ENCODE measurements at regions not wholly inside any gene's neighbourhood (a gene's known extent, or its start where the extent isn't known, plus 50 kb on each side); places are given as distances from the start of the nearest gene placed in this dataset.
"Not testable (repeated sequence)": the region's sequence is repeated elsewhere in the genome, so short reads cannot be mapped to it uniquely, and the experiment has no call there.

DNA sequence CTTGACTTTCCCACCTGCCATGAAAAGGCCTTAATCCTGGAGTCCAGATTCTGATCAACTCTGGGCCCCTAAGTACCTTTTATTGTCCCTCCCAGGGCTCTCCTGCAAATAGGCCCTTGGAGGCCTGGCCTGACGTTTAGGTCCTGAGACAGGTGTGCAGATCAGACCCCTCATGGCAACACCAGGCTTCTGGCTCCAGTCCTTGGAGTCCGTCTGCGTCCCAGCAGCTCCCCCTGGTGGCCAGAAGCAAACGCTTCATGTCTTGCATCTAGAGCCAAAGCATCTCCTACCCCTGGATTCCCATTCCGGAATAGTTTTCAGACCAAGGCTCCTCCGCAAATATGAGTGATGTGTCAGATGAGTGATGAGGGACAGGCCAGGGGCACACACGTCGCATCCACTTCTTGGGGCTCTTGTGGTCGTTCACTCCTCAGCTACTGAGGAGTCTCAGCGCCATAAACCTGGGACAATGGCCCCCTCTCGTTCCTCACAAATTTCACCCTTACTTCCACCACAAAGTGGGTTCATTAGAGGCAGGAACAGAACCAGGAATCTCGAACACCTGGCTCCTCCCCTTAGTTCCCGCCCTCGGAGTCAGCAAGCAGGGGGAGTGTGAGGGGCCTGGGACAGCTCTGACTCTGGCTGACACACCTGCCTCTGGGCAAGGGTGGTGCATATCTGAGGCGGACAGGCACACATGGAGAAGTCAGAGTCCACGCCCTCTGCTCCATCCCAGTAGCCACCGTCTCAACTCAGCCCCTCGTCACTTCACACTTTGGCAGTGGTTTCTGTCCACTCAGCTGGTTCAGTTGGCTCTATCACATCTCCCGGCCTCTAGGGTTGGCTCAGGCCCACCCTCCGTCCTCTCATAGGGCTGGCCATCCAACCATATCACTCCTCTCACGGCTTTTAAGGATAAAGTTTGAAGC lies 77.9 kb upstream of the PWP1 start:
- no peaks in the 10 kb centered on the region for H3K9me3 ChIP-seq
- no peaks in the 10 kb centered on the region for H3K27me3 ChIP-seq
- no peak overlapping the region for H3K27ac ChIP-seq
- peaks cover 4% of the 10 kb centered on the region for H3K36me3 ChIP-seq
- H3K4me3 ChIP-seq: no peak overlapping the region
- TF ChIP-seq POLR2A (IDR thresholded peaks at IDR 0.05) (no peak), POLR2AphosphoS5 (IDR thresholded peaks at IDR 0.05) (no peak), CTCF (IDR thresholded peaks at IDR 0.05) (peak; percentile 60 to 83)
- 35% methylated on average over 17 of the region's 21 CpGs for WGBS
- DNase-seq (ENCODE audit: low spot score in 2 of 2): peak; percentile 79 to 86
- no peaks in the 10 kb centered on the region for H3K4me1 ChIP-seq

DNA sequence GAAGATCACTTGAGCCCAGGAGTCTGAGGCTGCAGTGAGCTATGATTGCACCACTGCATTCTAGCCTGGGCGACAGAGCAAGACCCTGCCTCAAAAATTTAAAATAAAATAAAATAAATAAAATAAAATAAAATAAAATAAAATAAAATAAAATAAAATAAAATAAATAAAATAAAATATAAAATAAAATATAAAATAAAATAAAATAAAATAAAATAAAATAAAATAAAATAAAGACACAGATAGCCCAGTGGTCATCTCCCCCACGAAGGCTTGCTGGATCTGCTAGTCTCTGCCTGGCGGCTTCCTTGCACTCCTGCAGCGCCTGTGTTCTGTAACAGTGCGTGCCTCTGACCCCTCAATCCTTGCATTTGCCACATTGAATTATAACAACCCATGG lies 76.8 kb upstream of the PWP1 start:
- not testable (repeated sequence) for H3K4me3 ChIP-seq; H3K9me3 ChIP-seq; DNase-seq (ENCODE audit: low spot score in 2 of 2); H3K27me3 ChIP-seq; H3K4me1 ChIP-seq; H3K36me3 ChIP-seq; H3K27ac ChIP-seq
- WGBS: 93% methylated on average over 5 of the region's 5 CpGs

GRCh38 chr12:107610021-107610859 lies 75.4 kb upstream of the PWP1 start:
- H3K27ac ChIP-seq: no peak overlapping the region

DNA sequence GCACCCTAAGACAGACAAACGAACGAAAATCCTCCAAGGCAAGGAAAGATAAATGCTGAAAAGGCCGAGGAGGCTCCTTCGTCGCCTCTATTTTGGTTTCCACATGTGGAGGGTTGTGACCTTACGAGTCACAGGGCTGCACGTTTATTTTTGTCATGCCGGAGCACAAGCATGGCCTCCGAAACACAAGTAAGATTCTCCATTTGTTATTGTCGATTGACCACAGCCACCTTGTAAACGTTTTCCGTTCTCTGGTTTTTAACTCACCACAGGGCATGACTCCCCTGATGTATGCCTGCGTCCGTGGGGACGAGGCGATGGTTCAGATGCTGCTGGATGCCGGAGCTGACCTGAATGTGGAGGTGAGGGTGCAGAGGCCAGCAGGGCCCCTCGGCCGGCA lies 73.1 kb upstream of the PWP1 start:
- Histone ChIP-seq H3K4me1 (no peaks in the 10 kb centered on the region), H3K36me3 (peaks cover 20% of the 10 kb centered on the region), H3K27me3 (no peaks in the 10 kb centered on the region), H3K4me3 (no peak overlapping the region), H3K9me3 (no peaks in the 10 kb centered on the region), H3K27ac (no peak overlapping the region)
- TF ChIP-seq POLR2A (IDR thresholded peaks at IDR 0.05) (no peak), CTCF (IDR thresholded peaks at IDR 0.05) (no peak), POLR2AphosphoS5 (IDR thresholded peaks at IDR 0.05) (no peak), EP300 (IDR thresholded peaks at IDR 0.05) (no peak)
- DNase-seq (ENCODE audit: low spot score in 2 of 2): no peak
- WGBS: 80% methylated on average over 17 of the region's 19 CpGs

More at GRCh38 chr12:107610021-107610859, 75.4 kb upstream of the PWP1 start:
- Histone ChIP-seq H3K4me1 (no peaks in the 10 kb centered on the region), H3K9me3 (no peaks in the 10 kb centered on the region), H3K27me3 (no peaks in the 10 kb centered on the region), H3K36me3 (peaks cover 13% of the 10 kb centered on the region), H3K4me3 (no peak overlapping the region)
- TF ChIP-seq CTCF (IDR thresholded peaks at IDR 0.05) (peak in 1 of 2 donors; percentile 23), POLR2A (IDR thresholded peaks at IDR 0.05) (no peak)
- no peak for DNase-seq (ENCODE audit: low spot score in 2 of 2)
- 72% methylated on average over 20 of the region's 20 CpGs for WGBS

GRCh38 chr12:107616941-107617340 lies 68.7 kb upstream of the PWP1 start:
- Histone ChIP-seq H3K9me3 (no peaks in the 10 kb centered on the region), H3K27me3 (no peaks in the 10 kb centered on the region), H3K4me1 (no peaks in the 10 kb centered on the region), H3K27ac (no peak overlapping the region), H3K4me3 (no peak overlapping the region), H3K36me3 (peaks cover 30% of the 10 kb centered on the region)
- WGBS: 100% methylated on average over 6 of the region's 6 CpGs
- no peak for DNase-seq (ENCODE audit: low spot score in 2 of 2)
- TF ChIP-seq POLR2AphosphoS5 (IDR thresholded peaks at IDR 0.05) (no peak), POLR2A (IDR thresholded peaks at IDR 0.05) (no peak), EP300 (IDR thresholded peaks at IDR 0.05) (no peak), CTCF (IDR thresholded peaks at IDR 0.05) (no peak)
